A549 (cell line): ENCODE measurements at regions not wholly inside any gene's neighbourhood (a gene's known extent, or its start where the extent isn't known, plus 50 kb on each side); places are given as distances from the start of the nearest gene placed in this dataset.

Experiments used
- CHD2 ChIP-seq: fragments of 150-350 bp; IDR thresholded peaks from 2 replicates; pipeline ENCODE4 v1.6.1; 2014; ENCODE audit warnings: low read length; ENCODE audit not compliant: partially characterized antibody
- CTCF ChIP-seq: fragments of >200 bp; sonication (Bioruptor Twin); formaldehyde crosslinking; IDR thresholded peaks from 3 replicates; pipeline ENCODE4 v1.5.1; 2016
- EP300 ChIP-seq, 2 experiments: fragments of >200 bp; sonication (Bioruptor Twin); formaldehyde crosslinking; IDR thresholded peaks; 2 replicates in 1 of 2; 3 replicates in 1 of 2; pipeline ENCODE4 v1.6.1; 2016 to 2017
- FOSL2 ChIP-seq, 2 experiments: fragments of 450-650 bp in 1 of 2; fragments of >200 bp in 1 of 2; sonication (Bioruptor Twin) in 1 of 2; formaldehyde crosslinking; IDR thresholded peaks; 2 replicates each; pipeline versions ENCODE4 v1.5.0 to v1.6.1; 2016 to 2020; ENCODE audit warnings: mild to moderate bottlenecking in 1 of 2, moderate library complexity in 1 of 2
- MAX ChIP-seq: IDR thresholded peaks from 2 replicates; pipeline ENCODE4 v1.6.1; 2012
- POLR2A ChIP-seq: IDR thresholded peaks from 2 replicates; pipeline ENCODE4 v1.6.1; 2012; ENCODE audit warnings: mild to moderate bottlenecking, low read length
- RAD21 ChIP-seq, 2 experiments: fragments of >200 bp in 1 of 2; sonication (Bioruptor Twin) in 1 of 2; formaldehyde crosslinking in 1 of 2; IDR thresholded peaks in 1 of 2; conservative IDR thresholded peaks in 1 of 2; 2 replicates in 1 of 2; 3 replicates in 1 of 2; pipeline ENCODE4 v1.6.1; 2012 to 2018; ENCODE audit warnings: inconsistent platforms in 1 of 2
- REST ChIP-seq: fragments of 200-600 bp; sonication (generic); IDR thresholded peaks from 2 replicates; pipeline ENCODE4 v1.6.1; 2016; ENCODE audit warnings: antibody characterized with exemption, mild to moderate bottlenecking, moderate library complexity
- USF2 ChIP-seq: fragments of 450-650 bp; IDR thresholded peaks from 2 replicates; pipeline ENCODE4 v1.6.1; 2014; ENCODE audit warnings: antibody characterized with exemption
- ZFP36 ChIP-seq: fragments of 450-650 bp; IDR thresholded peaks from 2 replicates; pipeline ENCODE4 v1.6.1; 2014; ENCODE audit warnings: borderline replicate concordance; ENCODE audit not compliant: partially characterized antibody

GRCh38 chr11:15419696-15420095 is 305.0 kb downstream of the INSC start:
- TF ChIP-seq FOSL2 (IDR thresholded peaks at IDR 0.05): no peak
- TF ChIP-seq FOSL2 (CRISPR knock-in tag; IDR thresholded peaks at IDR 0.05): no peak
- no peak for TF ChIP-seq MAX
- no peak for TF ChIP-seq CTCF
- no peak for TF ChIP-seq ZFP36
- TF ChIP-seq REST: no peak
- TF ChIP-seq EP300 (IDR thresholded peaks at IDR 0.05): no peak
- no peak for TF ChIP-seq CHD2
- TF ChIP-seq POLR2A: no peak
- no peak for TF ChIP-seq RAD21 (conservative IDR thresholded peaks at IDR 0.05 in 1 of 2, IDR thresholded peaks at IDR 0.05 in 1 of 2)
- no peak for TF ChIP-seq USF2
